ENCODE measurements at regions not wholly inside any gene's neighbourhood (a gene's known extent, or its start where the extent isn't known, plus 50 kb on each side); places are given as distances from the start of the nearest gene placed in this dataset.

GRCh38 chr5:107743373-107744000 is 72.8 kb upstream of the EFNA5 start:
- Mint-ChIP-seq H3K9me3 (no peaks in the 10 kb centered on the region; the same call in 2 of the 3 replicates), H3K36me3 (ENCODE audit: low read depth) (no peaks in the 10 kb centered on the region), H3K4me1 (peaks cover 18% of the 10 kb centered on the region), H3K4me3 (no peak overlapping the region), H3K27me3 (ENCODE audit: insufficient read depth, low read depth, poor library complexity) (no peaks in the 10 kb centered on the region), H3K27ac (no peak overlapping the region)
- DNase-seq (ENCODE audit: low spot score): no peak
- Histone ChIP-seq H2AFZ (no peak overlapping the region), H3K4me2 (no peak overlapping the region), H4K20me1 (replicated peaks; ENCODE audit: insufficient read depth) (no peaks in the 10 kb centered on the region), H3K27me3 (ENCODE audit: insufficient read depth) (no peaks in the 10 kb centered on the region), H3K36me3 (ENCODE audit: insufficient read depth) (no peaks in the 10 kb centered on the region), H3K9me2 (ENCODE audit: insufficient read depth) (peaks cover 21% of the 10 kb centered on the region), H3K4me1 (ENCODE audit: insufficient read depth) (peaks cover 6% of the 10 kb centered on the region; the same call in 1 of the 2 replicates), H3K4me3 (no peak overlapping the region), H3K27ac (ENCODE audit: low read depth) (no peak overlapping the region), H3K79me2 (replicated peaks; ENCODE audit: insufficient read depth) (no peaks in the 10 kb centered on the region), H3F3A (replicated peaks; ENCODE audit: low read depth) (no peaks in the 10 kb centered on the region)
- ATAC-seq: no peak
- no peak for TF ChIP-seq ZNF114 (CRISPR knock-in tag; IDR thresholded peaks at IDR 0.05)
- TF ChIP-seq NANOG (IDR thresholded peaks at IDR 0.05; ENCODE audit: borderline replicate concordance): no peak
- TF ChIP-seq STAT1 (IDR thresholded peaks at IDR 0.05; ENCODE audit: unreplicated experiment): no peak
- no peak for TF ChIP-seq POLR2AphosphoS5 (IDR thresholded peaks at IDR 0.05; ENCODE audit: low read depth)
- TF ChIP-seq REST (IDR thresholded peaks at IDR 0.05; ENCODE audit: unreplicated experiment): no peak
- no peak for TF ChIP-seq EZH2phosphoT487 (IDR thresholded peaks at IDR 0.05; ENCODE audit: unreplicated experiment)
- no peak for TF ChIP-seq EZH2 (IDR thresholded peaks at IDR 0.05; ENCODE audit: low read depth, unreplicated experiment)
- TF ChIP-seq ZNF462 (CRISPR knock-in tag; IDR thresholded peaks at IDR 0.05): no peak
